KMS-11 (cell line): ENCODE measurements at regions not wholly inside any gene's neighbourhood (a gene's known extent, or its start where the extent isn't known, plus 50 kb on each side); places are given as distances from the start of the nearest gene placed in this dataset.

ENCODE experiments used
- H2AFZ ChIP-seq: fragments of 200-600 bp; sonication (generic); 2 replicates; pipeline ENCODE4 v1.6.1; 2016; ENCODE audit warnings: antibody characterized with exemption, mixed run types, low read depth
- H3K27ac ChIP-seq: fragments of 200-600 bp; sonication (generic); 2 replicates; pipeline ENCODE4 v1.6.1; 2016; ENCODE audit warnings: mild to moderate bottlenecking, mixed run types
- H3K27me3 ChIP-seq: fragments of 200-600 bp; sonication (generic); 2 replicates; pipeline ENCODE4 v1.6.1; 2017; ENCODE audit warnings: mild to moderate bottlenecking, low read depth, mixed run types, moderate library complexity; ENCODE audit not compliant: insufficient read depth
- H3K36me3 ChIP-seq: fragments of 200-600 bp; sonication (generic); 2 replicates; pipeline ENCODE4 v1.6.1; 2017; ENCODE audit warnings: mild to moderate bottlenecking, mixed run types; ENCODE audit not compliant: insufficient read depth
- H3K4me1 ChIP-seq: fragments of 200-600 bp; sonication (generic); 2 replicates; pipeline ENCODE4 v1.6.1; 2016; ENCODE audit warnings: mild to moderate bottlenecking, low read depth, mixed run types; ENCODE audit not compliant: poor library complexity, severe bottlenecking
- H3K4me2 ChIP-seq: fragments of 200-600 bp; sonication (generic); 2 replicates; pipeline ENCODE4 v1.7.0; 2016; ENCODE audit warnings: mild to moderate bottlenecking, mixed run types
- H3K4me3 ChIP-seq: fragments of 200-600 bp; sonication (generic); IDR thresholded peaks from 2 replicates; pipeline ENCODE4 v1.6.1; 2017; ENCODE audit warnings: low read depth, low read length, mixed read lengths; ENCODE audit not compliant: insufficient read depth
- H3K79me2 ChIP-seq: fragments of 200-600 bp; sonication (generic); 2 replicates; pipeline ENCODE4 v1.6.1; 2016; ENCODE audit warnings: low read depth, mixed run types; ENCODE audit not compliant: insufficient read depth
- H3K9ac ChIP-seq: fragments of 200-600 bp; sonication (generic); 2 replicates; pipeline ENCODE4 v1.6.1; 2016; ENCODE audit warnings: mild to moderate bottlenecking, mixed run types
- H4K20me1 ChIP-seq: fragments of 200-600 bp; sonication (generic); 2 replicates; pipeline ENCODE4 v1.6.1; 2016; ENCODE audit warnings: mild to moderate bottlenecking, mixed run types; ENCODE audit not compliant: insufficient read depth
- CTCF ChIP-seq: fragments of 200-600 bp; sonication (generic); conservative IDR thresholded peaks from 2 replicates; pipeline ENCODE4 v1.6.1; 2017; ENCODE audit warnings: low read depth, mild to moderate bottlenecking, antibody characterized with exemption, low read length, moderate library complexity, mixed read lengths

- TF ChIP-seq CTCF: no peak
- no peaks in the 10 kb centered on the region for H3K4me1 ChIP-seq
- no peak overlapping the region for H3K27ac ChIP-seq
- H3K4me2 ChIP-seq: no peak overlapping the region
- H3K4me3 ChIP-seq: no peak overlapping the region
- no peak overlapping the region for H3K9ac ChIP-seq
- no peaks in the 10 kb centered on the region for H4K20me1 ChIP-seq
- no peaks in the 10 kb centered on the region for H3K27me3 ChIP-seq
- H2AFZ ChIP-seq: no peak overlapping the region
- no peaks in the 10 kb centered on the region for H3K36me3 ChIP-seq
- no peaks in the 10 kb centered on the region for H3K79me2 ChIP-seq
Observed at GRCh38 chr12:127428420-127428819, 838.5 kb upstream of the TMEM132C start.

- TF ChIP-seq CTCF: no peak
- Histone ChIP-seq H3K4me1 (no peaks in the 10 kb centered on the region), H3K9ac (no peak overlapping the region), H3K36me3 (no peaks in the 10 kb centered on the region), H2AFZ (no peak overlapping the region), H4K20me1 (no peaks in the 10 kb centered on the region), H3K27ac (no peak overlapping the region), H3K79me2 (no peaks in the 10 kb centered on the region), H3K27me3 (no peaks in the 10 kb centered on the region), H3K4me3 (no peak overlapping the region), H3K4me2 (no peak overlapping the region)
Observed at GRCh38 chr12:127429551-127430285, 837.3 kb upstream of the TMEM132C start.

GRCh38 chr12:127430401-127430800 lies 836.6 kb upstream of the TMEM132C start:
- Histone ChIP-seq H3K27me3 (no peaks in the 10 kb centered on the region), H3K36me3 (no peaks in the 10 kb centered on the region), H3K27ac (no peak overlapping the region), H3K9ac (no peak overlapping the region), H3K4me3 (no peak overlapping the region), H3K4me2 (no peak overlapping the region), H2AFZ (no peak overlapping the region), H3K79me2 (no peaks in the 10 kb centered on the region), H3K4me1 (no peaks in the 10 kb centered on the region), H4K20me1 (no peaks in the 10 kb centered on the region)
- no peak for TF ChIP-seq CTCF

GRCh38 chr12:127431177-127431576 lies 835.8 kb upstream of the TMEM132C start:
- no peak overlapping the region for H3K9ac ChIP-seq

More at GRCh38 chr12:127431177-127431576, 835.8 kb upstream of the TMEM132C start:
- H3K27me3 ChIP-seq: no peaks in the 10 kb centered on the region
- no peaks in the 10 kb centered on the region for H4K20me1 ChIP-seq
- no peaks in the 10 kb centered on the region for H3K79me2 ChIP-seq
- no peak overlapping the region for H3K27ac ChIP-seq
- no peaks in the 10 kb centered on the region for H3K36me3 ChIP-seq
- TF ChIP-seq CTCF: no peak
- H3K4me2 ChIP-seq: no peak overlapping the region
- H2AFZ ChIP-seq: no peak overlapping the region
- no peaks in the 10 kb centered on the region for H3K4me1 ChIP-seq
- H3K4me3 ChIP-seq: no peak overlapping the region
